Duodenal mucosa (tissue), 2 donors: ENCODE measurements at regions not wholly inside any gene's neighbourhood (a gene's known extent, or its start where the extent isn't known, plus 50 kb on each side); places are given as distances from the start of the nearest gene placed in this dataset.

Experiments used
- H3K27ac ChIP-seq: one replicate; pipeline ENCODE4 v1.7.0; 2013; ENCODE audit warnings: low read depth, low read length
- H3K27me3 ChIP-seq, 2 donors: one replicate each; pipeline ENCODE4 v1.7.0; 2013; ENCODE audit warnings: low read length in 2 of 2, control low read depth in 1 of 2; ENCODE audit not compliant: insufficient read depth in 2 of 2, control insufficient read depth in 1 of 2
- H3K36me3 ChIP-seq, 2 donors: one replicate each; pipeline ENCODE4 v1.7.0; 2013; ENCODE audit warnings: low read length in 2 of 2, control low read depth in 1 of 2; ENCODE audit not compliant: insufficient read depth in 2 of 2, control insufficient read depth in 1 of 2
- H3K4me1 ChIP-seq, 2 donors: one replicate each; pipeline ENCODE4 v1.7.0; 2013; ENCODE audit warnings: low read length in 2 of 2, control low read depth in 1 of 2; ENCODE audit not compliant: insufficient read depth in 2 of 2, control insufficient read depth in 1 of 2
- H3K4me3 ChIP-seq, 2 donors: one replicate each; pipeline ENCODE4 v1.7.0; 2013; ENCODE audit warnings: low read length in 2 of 2, low read depth in 1 of 2
- H3K9ac ChIP-seq, 2 donors: one replicate each; pipeline ENCODE4 v1.7.0; 2013; ENCODE audit warnings: low read length in 2 of 2, low read depth in 1 of 2
- H3K9me3 ChIP-seq, 2 donors: one replicate each; pipeline ENCODE4 v1.7.0; 2013; ENCODE audit warnings: low read length in 2 of 2, control low read depth in 1 of 2; ENCODE audit not compliant: control insufficient read depth in 1 of 2

GRCh38 chr10:128522551-128523308, 396.5 kb upstream of the MKI67 start:
- Histone ChIP-seq H3K27ac (no peak overlapping the region), H3K4me3 (no peak overlapping the region), H3K27me3 (no peaks in the 10 kb centered on the region), H3K36me3 (no peaks in the 10 kb centered on the region), H3K9me3 (no peaks in the 10 kb centered on the region), H3K4me1 (no peaks in the 10 kb centered on the region), H3K9ac (no peak overlapping the region)

- no peaks in the 10 kb centered on the region for H3K4me1 ChIP-seq
- no peaks in the 10 kb centered on the region for H3K27me3 ChIP-seq
- no peaks in the 10 kb centered on the region for H3K36me3 ChIP-seq
- no peaks in the 10 kb centered on the region for H3K9me3 ChIP-seq
- no peak overlapping the region for H3K9ac ChIP-seq
- no peak overlapping the region for H3K27ac ChIP-seq
- no peak overlapping the region for H3K4me3 ChIP-seq
Observed at GRCh38 chr10:128525444-128525843, 399.2 kb upstream of the MKI67 start.

DNA sequence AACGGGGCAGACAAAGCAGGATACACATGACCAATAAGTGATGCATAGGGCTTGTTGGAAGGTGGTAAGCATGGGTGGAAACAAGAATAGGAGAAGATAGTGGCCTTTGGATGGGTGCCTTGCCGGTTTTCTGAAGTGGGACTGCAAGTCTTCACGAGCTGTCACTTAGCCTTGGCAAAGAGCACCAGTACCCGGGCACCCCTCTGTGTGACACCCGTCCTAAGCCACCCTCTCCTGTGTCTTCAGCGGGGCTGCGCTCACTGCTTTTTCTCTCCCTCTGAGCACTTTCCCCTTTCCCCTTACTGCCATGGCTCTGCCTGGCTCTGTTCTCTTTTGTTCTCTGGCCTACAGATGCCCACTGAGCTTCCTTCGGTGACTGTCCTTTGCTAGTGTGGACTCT, 399.7 kb upstream of the MKI67 start:
- Histone ChIP-seq H3K9ac (no peak overlapping the region), H3K4me1 (no peaks in the 10 kb centered on the region), H3K36me3 (no peaks in the 10 kb centered on the region), H3K27ac (no peak overlapping the region), H3K4me3 (no peak overlapping the region), H3K9me3 (no peaks in the 10 kb centered on the region), H3K27me3 (no peaks in the 10 kb centered on the region)

GRCh38 chr10:128526791-128527375, 400.7 kb upstream of the MKI67 start:
- no peaks in the 10 kb centered on the region for H3K27me3 ChIP-seq
- no peak overlapping the region for H3K27ac ChIP-seq
- no peak overlapping the region for H3K9ac ChIP-seq
- no peak overlapping the region for H3K4me3 ChIP-seq
- no peaks in the 10 kb centered on the region for H3K4me1 ChIP-seq
- no peaks in the 10 kb centered on the region for H3K9me3 ChIP-seq
- H3K36me3 ChIP-seq, result no peaks in the 10 kb centered on the region

- no peak overlapping the region for H3K27ac ChIP-seq
- no peaks in the 10 kb centered on the region for H3K4me1 ChIP-seq
- H3K4me3 ChIP-seq, result no peak overlapping the region
- H3K27me3 ChIP-seq, result peaks cover 0 to 4% of the 10 kb centered on the region in 2 donors
- H3K36me3 ChIP-seq, result no peaks in the 10 kb centered on the region
- H3K9me3 ChIP-seq, result no peaks in the 10 kb centered on the region
- H3K9ac ChIP-seq, result no peak overlapping the region
Observed at GRCh38 chr10:128527711-128528110, 401.5 kb upstream of the MKI67 start.

DNA sequence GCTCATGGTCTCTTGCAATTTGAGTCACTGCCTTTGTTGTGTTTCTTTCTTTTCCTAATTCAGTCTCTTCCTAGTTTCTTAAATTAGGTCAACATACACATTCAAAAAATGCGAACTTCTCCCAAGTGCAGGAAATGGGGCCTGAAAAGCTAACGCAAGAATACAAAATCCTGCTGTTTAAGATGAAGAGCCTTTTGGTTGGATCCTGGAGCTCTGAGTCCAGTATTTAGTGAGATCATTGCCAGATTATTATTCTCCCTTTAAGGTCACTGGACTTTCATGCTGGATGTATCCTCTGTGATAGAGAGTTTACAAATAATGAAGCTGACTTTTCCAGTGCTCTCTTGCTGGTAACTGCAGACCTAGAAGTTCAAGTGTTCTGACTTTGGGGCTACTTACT, 401.9 kb upstream of the MKI67 start:
- Histone ChIP-seq H3K4me1 (no peaks in the 10 kb centered on the region), H3K27ac (no peak overlapping the region), H3K9ac (no peak overlapping the region), H3K36me3 (no peaks in the 10 kb centered on the region), H3K9me3 (no peaks in the 10 kb centered on the region), H3K4me3 (no peak overlapping the region), H3K27me3 (peaks cover 0 to 4% of the 10 kb centered on the region in 2 donors)

DNA sequence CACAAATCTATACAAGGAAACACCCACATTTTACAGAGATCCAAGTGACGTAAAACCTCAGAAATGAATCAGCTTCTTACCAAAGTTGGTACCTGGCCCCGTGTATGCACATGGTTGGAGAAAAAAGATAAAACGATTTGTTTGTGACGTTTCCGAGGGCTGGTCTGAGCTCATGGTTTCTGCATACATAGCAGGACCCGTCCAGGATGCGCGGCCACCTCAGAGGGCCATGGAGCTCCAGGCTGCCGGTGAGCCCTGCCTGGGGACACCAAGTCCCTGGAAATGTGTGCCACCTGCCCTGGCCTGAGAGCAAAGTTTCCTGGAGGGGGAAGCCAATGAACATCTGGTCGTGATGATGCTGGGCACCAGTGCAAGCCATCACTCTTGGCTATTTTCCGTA, 402.6 kb upstream of the MKI67 start:
- Histone ChIP-seq H3K27ac (no peak overlapping the region), H3K27me3 (peaks cover 0 to 4% of the 10 kb centered on the region in 2 donors), H3K9me3 (no peaks in the 10 kb centered on the region), H3K4me3 (no peak overlapping the region), H3K4me1 (no peaks in the 10 kb centered on the region), H3K36me3 (no peaks in the 10 kb centered on the region), H3K9ac (no peak overlapping the region)

DNA sequence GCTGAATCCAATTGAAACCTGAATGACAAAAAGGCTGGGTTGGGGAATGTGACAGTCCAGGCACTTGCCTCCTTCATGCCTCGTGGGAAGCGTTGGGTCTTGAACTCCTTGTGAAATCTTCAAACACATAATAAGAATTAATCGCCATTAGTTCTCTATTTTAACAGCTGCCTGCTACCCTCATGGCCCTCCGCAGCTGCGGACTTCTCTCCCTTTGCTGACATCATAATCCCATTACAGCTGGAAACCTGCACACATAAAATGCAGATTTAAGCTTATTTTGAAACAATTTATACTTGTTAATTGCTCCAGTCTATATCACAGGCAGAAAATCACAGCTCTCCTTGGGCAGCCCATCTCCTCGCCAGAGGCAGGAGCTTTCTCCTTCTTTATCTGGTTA, 403.0 kb upstream of the MKI67 start:
- H3K36me3 ChIP-seq, result no peaks in the 10 kb centered on the region
- H3K27ac ChIP-seq, result no peak overlapping the region
- no peak overlapping the region for H3K4me3 ChIP-seq
- H3K9ac ChIP-seq, result no peak overlapping the region
- H3K4me1 ChIP-seq, result no peaks in the 10 kb centered on the region
- peaks cover 0 to 4% of the 10 kb centered on the region in 2 donors for H3K27me3 ChIP-seq
- H3K9me3 ChIP-seq, result no peaks in the 10 kb centered on the region

GRCh38 chr10:128530301-128530700, 404.1 kb upstream of the MKI67 start:
- H3K9me3 ChIP-seq, result no peaks in the 10 kb centered on the region
- no peaks in the 10 kb centered on the region for H3K36me3 ChIP-seq
- no peak overlapping the region for H3K4me3 ChIP-seq
- no peak overlapping the region for H3K27ac ChIP-seq
- H3K9ac ChIP-seq, result no peak overlapping the region
- no peaks in the 10 kb centered on the region for H3K4me1 ChIP-seq
- peaks cover 3 to 6% of the 10 kb centered on the region in 2 donors for H3K27me3 ChIP-seq

- Histone ChIP-seq H3K36me3 (no peaks in the 10 kb centered on the region), H3K9me3 (no peaks in the 10 kb centered on the region), H3K4me1 (no peaks in the 10 kb centered on the region), H3K27ac (no peak overlapping the region), H3K9ac (no peak overlapping the region), H3K27me3 (peaks cover 8% of the 10 kb centered on the region in 2 donors), H3K4me3 (no peak overlapping the region)
Observed at GRCh38 chr10:128530946-128531345, 404.7 kb upstream of the MKI67 start.
